HepG2 (cell line): ENCODE measurements at regions not wholly inside any gene's neighbourhood (a gene's known extent, or its start where the extent isn't known, plus 50 kb on each side); places are given as distances from the start of the nearest gene placed in this dataset.
A peak's percentile ranks its signal among the peaks of the same experiment; 100 is the strongest.

Experiments used
- CEBPG ChIP-seq: IDR thresholded peaks from 2 replicates; pipeline ENCODE4 v1.6.1; 2016
- GMEB1 ChIP-seq: sonication (generic); formaldehyde crosslinking; IDR thresholded peaks from 2 replicates; pipeline ENCODE4 v1.5.1; 2020; ENCODE audit warnings: missing genetic modification reagents, mild to moderate bottlenecking, borderline replicate concordance
- GTF2F1 ChIP-seq: fragments of 150-350 bp; IDR thresholded peaks from 2 replicates; pipeline ENCODE4 v1.6.1; 2014; ENCODE audit warnings: low read length
- HDAC1 ChIP-seq: sonication (generic); formaldehyde crosslinking; IDR thresholded peaks from 2 replicates; pipeline ENCODE4 v1.5.1; 2020; ENCODE audit warnings: mild to moderate bottlenecking, missing genetic modification reagents
- HOXD1 ChIP-seq: sonication (generic); formaldehyde crosslinking; IDR thresholded peaks from 2 replicates; pipeline ENCODE4 v1.5.0; 2020; ENCODE audit warnings: missing genetic modification reagents
- KDM5B ChIP-seq: sonication (generic); formaldehyde crosslinking; IDR thresholded peaks from 2 replicates; pipeline ENCODE4 v1.4.0; 2020; ENCODE audit warnings: missing genetic modification reagents, mild to moderate bottlenecking, borderline replicate concordance
- MEIS1 ChIP-seq: sonication (generic); formaldehyde crosslinking; IDR thresholded peaks from 2 replicates; pipeline ENCODE4 v1.9.0; 2021; ENCODE audit warnings: mild to moderate bottlenecking, missing genetic modification reagents, moderate library complexity, borderline replicate concordance
- MYPOP ChIP-seq: sonication (generic); formaldehyde crosslinking; IDR thresholded peaks from 2 replicates; pipeline ENCODE4 v1.8.1; 2023; ENCODE audit warnings: mild to moderate bottlenecking, moderate library complexity, missing genetic modification reagents
- NPAS2 ChIP-seq: sonication (generic); formaldehyde crosslinking; IDR thresholded peaks from 2 replicates; pipeline ENCODE4 v1.8.0; 2022; ENCODE audit warnings: mild to moderate bottlenecking, missing genetic modification reagents, borderline replicate concordance
- NR1H2 ChIP-seq: sonication (generic); formaldehyde crosslinking; IDR thresholded peaks from 2 replicates; pipeline ENCODE4 v1.8.1; 2022; ENCODE audit warnings: low read depth, missing genetic modification reagents, borderline replicate concordance
- PRPF4 ChIP-seq: fragments of 200-400 bp; formaldehyde crosslinking; IDR thresholded peaks from 2 replicates; pipeline ENCODE4 v1.6.1; 2016; ENCODE audit warnings: low read length, low read depth; ENCODE audit not compliant: poor library complexity, severe bottlenecking
- SMAD3 ChIP-seq: sonication (generic); formaldehyde crosslinking; IDR thresholded peaks from 2 replicates; pipeline ENCODE4 v1.4.0; 2020; ENCODE audit warnings: missing genetic modification reagents
- SRSF1 ChIP-seq: fragments of 200-400 bp; formaldehyde crosslinking; optimal IDR thresholded peaks from 2 replicates; pipeline ENCODE3; 2017; ENCODE audit warnings: mild to moderate bottlenecking, low read depth, low read length, moderate library complexity
- TBL1XR1 ChIP-seq: fragments of 150-350 bp; IDR thresholded peaks from 2 replicates; pipeline ENCODE4 v1.6.1; 2014; ENCODE audit warnings: borderline replicate concordance, low read length; ENCODE audit not compliant: partially characterized antibody
- TBX2 ChIP-seq: sonication (generic); formaldehyde crosslinking; IDR thresholded peaks from 2 replicates; pipeline ENCODE4 v1.5.0; 2020; ENCODE audit warnings: missing genetic modification reagents, mild to moderate bottlenecking, borderline replicate concordance
- TFDP1 ChIP-seq: IDR thresholded peaks from 2 replicates; pipeline ENCODE4 v1.6.1; 2016; ENCODE audit warnings: missing compliant biosample characterization, missing genetic modification reagents, borderline replicate concordance
- TFDP2 ChIP-seq: sonication (generic); formaldehyde crosslinking; IDR thresholded peaks from 2 replicates; pipeline ENCODE4 v1.4.0; 2020; ENCODE audit warnings: missing genetic modification reagents
- ZFP82 ChIP-seq: sonication (generic); formaldehyde crosslinking; IDR thresholded peaks from 2 replicates; pipeline ENCODE4 v1.5.1; 2020; ENCODE audit warnings: mild to moderate bottlenecking, missing genetic modification reagents, borderline replicate concordance
- ZNF263 ChIP-seq: sonication (generic); formaldehyde crosslinking; IDR thresholded peaks from 2 replicates; pipeline ENCODE4 v1.4.0; 2020; ENCODE audit warnings: missing genetic modification reagents
- ZNF329 ChIP-seq: sonication (generic); formaldehyde crosslinking; IDR thresholded peaks from 2 replicates; pipeline ENCODE4 v1.9.0; 2021; ENCODE audit warnings: low read depth, mild to moderate bottlenecking, missing genetic modification reagents
- ZNF614 ChIP-seq: IDR thresholded peaks from 2 replicates; pipeline ENCODE4 v1.6.1; 2018; ENCODE audit warnings: missing biosample characterization, missing genetic modification reagents, inconsistent platforms, borderline replicate concordance
- ZNF678 ChIP-seq: sonication (generic); formaldehyde crosslinking; IDR thresholded peaks from 2 replicates; pipeline ENCODE4 v1.4.0; 2020; ENCODE audit warnings: mild to moderate bottlenecking, missing genetic modification reagents
- ZNF788 ChIP-seq: sonication (generic); formaldehyde crosslinking; IDR thresholded peaks from 2 replicates; pipeline ENCODE4 v1.5.0; 2020; ENCODE audit warnings: mild to moderate bottlenecking, missing genetic modification reagents, borderline replicate concordance
- ZNF792 ChIP-seq: IDR thresholded peaks from 2 replicates; pipeline ENCODE4 v1.6.1; 2016

- TF ChIP-seq ZFP82 (0 out of 2 replicates have a peak, but pooled peaks have one; percentile 67), MYPOP (CRISPR knock-in tag) (peak; percentile 79), NR1H2 (CRISPR knock-in tag) (no peak), MEIS1 (CRISPR knock-in tag) (no peak), ZNF792 (peak; percentile 90; the same call in 1 of the 2 replicates), SRSF1 (no peak), ZNF788 (peak; percentile 97; the same call in 1 of the 2 replicates), ZNF614 (CRISPR knock-in tag) (peak; percentile 76; the same call in 1 of the 2 replicates), HOXD1 (CRISPR knock-in tag) (peak; percentile 77; the same call in 1 of the 2 replicates), PRPF4 (no peak), TBL1XR1 (peak; percentile 54), TFDP2 (CRISPR knock-in tag) (peak; percentile 59), TFDP1 (CRISPR knock-in tag) (peak; percentile 67; the same call in 1 of the 2 replicates), KDM5B (CRISPR knock-in tag) (peak; percentile 48; the same call in 1 of the 2 replicates), CEBPG (CRISPR knock-in tag) (peak; percentile 92), HDAC1 (peak; percentile 69), GTF2F1 (no peak), ZNF263 (CRISPR knock-in tag) (0 out of 2 replicates have a peak, but pooled peaks have one; percentile 14), ZNF329 (CRISPR knock-in tag) (no peak), TBX2 (CRISPR knock-in tag) (peak; percentile 96), SMAD3 (CRISPR knock-in tag) (peak; percentile 85; the same call in 1 of the 2 replicates), NPAS2 (CRISPR knock-in tag) (no peak), GMEB1 (peak; percentile 5; the same call in 1 of the 2 replicates), ZNF678 (CRISPR knock-in tag) (no peak)
Measured at GRCh38 chr7:46215987-46216567, 295.0 kb upstream of the IGFBP3 start (continued).
